GM18502 (cell line): ENCODE measurements at regions not wholly inside any gene's neighbourhood (a gene's known extent, or its start where the extent isn't known, plus 50 kb on each side); places are given as distances from the start of the nearest gene placed in this dataset.
"Not testable (repeated sequence)": the region's sequence is repeated elsewhere in the genome, so short reads cannot be mapped to it uniquely, and the experiment has no call there.

Source experiments
- ATAC-seq: cut with Tn5 transposase; IDR thresholded peaks from one replicate; pipeline ENCODE4 v1.9.1; 2021; ENCODE audit warnings: mild to moderate bottlenecking; ENCODE audit not compliant: unreplicated experiment, poor library complexity

GRCh38 chr21:27796106-27796505, 829.2 kb upstream of the ADAMTS5 start:
- no peak for ATAC-seq

GRCh38 chr21:27795418-27795817, 828.5 kb upstream of the ADAMTS5 start:
- ATAC-seq: no peak

GRCh38 chr21:27793901-27794300, 827.0 kb upstream of the ADAMTS5 start:
- ATAC-seq: no peak

GRCh38 chr21:27787046-27787445, 820.2 kb upstream of the ADAMTS5 start:
- no peak for ATAC-seq

GRCh38 chr21:27779606-27780005, 812.7 kb upstream of the ADAMTS5 start:
- ATAC-seq: no peak

- ATAC-seq: no peak
These were observed 810.2 kb upstream of the ADAMTS5 start for GRCh38 chr21:27776925-27777553.

- no peak for ATAC-seq
These were observed 805.9 kb upstream of the ADAMTS5 start for GRCh38 chr21:27772816-27773215.

GRCh38 chr21:27771938-27772483, 805.1 kb upstream of the ADAMTS5 start:
- no peak for ATAC-seq

GRCh38 chr21:27769763-27770162, 802.9 kb upstream of the ADAMTS5 start:
- no peak for ATAC-seq

- not testable (repeated sequence) for ATAC-seq
These were observed 801.3 kb upstream of the ADAMTS5 start for GRCh38 chr21:27768046-27768637.

- no peak for ATAC-seq
These were observed 797.2 kb upstream of the ADAMTS5 start for GRCh38 chr21:27764056-27764455.

GRCh38 chr21:27761623-27762022, 794.7 kb upstream of the ADAMTS5 start:
- ATAC-seq: no peak

- no peak for ATAC-seq
These were observed 792.9 kb upstream of the ADAMTS5 start for GRCh38 chr21:27759820-27760219.

- ATAC-seq: no peak
These were observed 792.3 kb upstream of the ADAMTS5 start for GRCh38 chr21:27759091-27759659.

GRCh38 chr21:27756191-27756590, 789.3 kb upstream of the ADAMTS5 start:
- ATAC-seq: no peak

- no peak for ATAC-seq
These were observed 777.2 kb upstream of the ADAMTS5 start for GRCh38 chr21:27743971-27744564.

- no peak for ATAC-seq
These were observed 774.8 kb upstream of the ADAMTS5 start for GRCh38 chr21:27741736-27742135.

GRCh38 chr21:27740084-27740483, 773.2 kb upstream of the ADAMTS5 start:
- no peak for ATAC-seq

- ATAC-seq: no peak
These were observed 772.3 kb upstream of the ADAMTS5 start for GRCh38 chr21:27739187-27739586.

- ATAC-seq: no peak
These were observed 768.8 kb upstream of the ADAMTS5 start for GRCh38 chr21:27735699-27736098.

- no peak for ATAC-seq
These were observed 767.3 kb upstream of the ADAMTS5 start for GRCh38 chr21:27734146-27734545.
